HCT116 (cell line): ENCODE measurements at regions not wholly inside any gene's neighbourhood (a gene's known extent, or its start where the extent isn't known, plus 50 kb on each side); places are given as distances from the start of the nearest gene placed in this dataset.

Source experiments
- ATAC-seq: fragments of 200-7000 bp; cut with Tn5 transposase; 2 replicates; pipeline ENCODE4 v1.9.1; 2020; ENCODE audit warnings: mild to moderate bottlenecking, moderate library complexity
- BruUV-seq: library from RNA; stranded (reverse); fragments of 400-500 nt; replicated peaks from 2 replicates; lab custom pipeline; 2021; lab: Mats Ljungman, UMichigan
- CTCF ChIA-PET: fragments of 300-600 bp; sonication (Branson Sonifier 250); formaldehyde crosslinking; loops from one replicate; lab custom pipeline; 2021; ENCODE audit warnings: antibody characterized with exemption; lab: Charles Lee
- POLR2A ChIA-PET: fragments of 300-600, 350-600 bp; sonication (Branson Sonifier 250); formaldehyde crosslinking; loops from one replicate; lab custom pipeline; 2021; ENCODE audit warnings: antibody characterized with exemption; lab: Charles Lee
- RAD21 ChIA-PET, 2 experiments: fragments of 300-600 bp; sonication (Branson Sonifier 250); formaldehyde crosslinking; loops; one replicate each; lab custom pipeline; 2023; ENCODE audit warnings: low total read pairs in 2 of 2; ENCODE audit not compliant: uncharacterized antibody in 2 of 2, unreplicated experiment in 2 of 2, low non-redundant PET in 1 of 2; lab: Charles Lee
- DNase-seq: peaks from one replicate; pipeline ENCODE4 v3.0.0-alpha.2; 2010; ENCODE audit warnings: low read depth, low spot score
- H2AFZ ChIP-seq: fragments of 200-600 bp; shearing (Covaris generic), sonication (generic); 2 replicates; pipeline ENCODE4 v1.6.1; 2017; ENCODE audit warnings: low read depth, mixed run types, mixed read lengths, antibody characterized with exemption, low read length; ENCODE audit not compliant: poor library complexity, severe bottlenecking
- H3K27ac ChIP-seq: 2 replicates; pipeline ENCODE4 v1.5.1; 2012; ENCODE audit warnings: low read depth, low read length
- H3K27me3 ChIP-seq: fragments of 200-600 bp; sonication (generic); 2 replicates; pipeline ENCODE4 v1.6.1; 2016; ENCODE audit warnings: mixed run types, low read length, mixed read lengths; ENCODE audit not compliant: insufficient read depth
- H3K36me3 ChIP-seq, 2 experiments: fragments of 200-500 bp in 1 of 2; fragments of 200-600 bp in 1 of 2; sonication (Bioruptor generic) in 1 of 2; sonication (generic) in 1 of 2; 2 replicates each; pipeline versions ENCODE4 v1.5.1 to v1.6.1; 2014 to 2016; ENCODE audit warnings: low read length in 2 of 2, inconsistent platforms in 1 of 2, mixed read lengths in 1 of 2, mixed run types in 1 of 2; ENCODE audit not compliant: insufficient read depth in 2 of 2, control insufficient read depth in 1 of 2
- H3K4me1 ChIP-seq, 2 experiments: fragments of 200-600 bp in 1 of 2; sonication (generic) in 1 of 2; 2 replicates each; pipeline versions ENCODE4 v1.5.1 to v1.6.1; 2012 to 2017; ENCODE audit warnings: low read length in 2 of 2, inconsistent platforms in 1 of 2, mild to moderate bottlenecking in 1 of 2, mixed read lengths in 1 of 2, mixed run types in 1 of 2, moderate library complexity in 1 of 2; ENCODE audit not compliant: insufficient read depth in 2 of 2, control insufficient read depth in 1 of 2
- H3K4me2 ChIP-seq: fragments of 200-600 bp; sonication (generic); 2 replicates; pipeline ENCODE4 v1.6.1; 2017; ENCODE audit warnings: mixed run types, low read length, mixed read lengths
- H3K4me3 ChIP-seq, 2 experiments: fragments of 200-600 bp in 1 of 2; sonication (generic) in 1 of 2; replicated peaks in 1 of 2; 2 replicates each; pipeline ENCODE4 v1.5.1; 2011 to 2016; ENCODE audit warnings: low read length in 2 of 2, control low read depth in 1 of 2, low read depth in 1 of 2, mild to moderate bottlenecking in 1 of 2, mixed read lengths in 1 of 2, mixed run types in 1 of 2
- H3K79me2 ChIP-seq: fragments of 200-600 bp; sonication (generic); 2 replicates; pipeline ENCODE4 v1.6.1; 2017; ENCODE audit warnings: mild to moderate bottlenecking, mixed run types, low read length, moderate library complexity, mixed read lengths; ENCODE audit not compliant: insufficient read depth
- H3K9ac ChIP-seq: fragments of 200-600 bp; sonication (generic); 2 replicates; pipeline ENCODE4 v1.6.1; 2016; ENCODE audit warnings: low read length, mixed read lengths
- H3K9me2 ChIP-seq: fragments of 200-600 bp; sonication (generic), shearing (Covaris generic); 2 replicates; pipeline ENCODE4 v1.6.1; 2017; ENCODE audit warnings: mixed run types, mild to moderate bottlenecking, moderate library complexity; ENCODE audit not compliant: insufficient read depth
- H3K9me3 ChIP-seq, 2 experiments: fragments of 200-500 bp in 1 of 2; fragments of 200-600 bp in 1 of 2; sonication (Bioruptor generic) in 1 of 2; sonication (generic) in 1 of 2; 2 replicates each; pipeline ENCODE4 v1.6.1; 2014 to 2017; ENCODE audit warnings: low read length in 2 of 2, mixed read lengths in 2 of 2, inconsistent platforms in 1 of 2, low read depth in 1 of 2, mild to moderate bottlenecking in 1 of 2, mixed run types in 1 of 2, moderate library complexity in 1 of 2; ENCODE audit not compliant: control insufficient read depth in 1 of 2, insufficient read depth in 1 of 2
- H4K20me1 ChIP-seq: fragments of 200-600 bp; sonication (generic), shearing (Covaris generic); 2 replicates; pipeline ENCODE4 v1.6.1; 2017; ENCODE audit warnings: mixed run types, mild to moderate bottlenecking, moderate library complexity; ENCODE audit not compliant: insufficient read depth
- CEBPB ChIP-seq: IDR thresholded peaks from 2 replicates; pipeline ENCODE4 v1.6.1; 2012; ENCODE audit warnings: low read depth
- EGR1 ChIP-seq: IDR thresholded peaks from 2 replicates; pipeline ENCODE4 v1.6.1; 2012; ENCODE audit warnings: low read depth
- ELF1 ChIP-seq: IDR thresholded peaks from 2 replicates; pipeline ENCODE4 v1.6.1; 2012; ENCODE audit warnings: low read depth, borderline replicate concordance
- EZH2phosphoT487 ChIP-seq: fragments of 200-600 bp; IDR thresholded peaks from 2 replicates; pipeline ENCODE4 v1.6.1; 2018; ENCODE audit warnings: antibody characterized with exemption, borderline replicate concordance
- JUND ChIP-seq: IDR thresholded peaks from 2 replicates; pipeline ENCODE4 v1.6.1; 2012
- MAX ChIP-seq: IDR thresholded peaks from 2 replicates; pipeline ENCODE4 v1.6.1; 2012
- RAD21 ChIP-seq: IDR thresholded peaks from 2 replicates; pipeline ENCODE4 v1.6.1; 2012; ENCODE audit warnings: low read depth, mild to moderate bottlenecking
- REST ChIP-seq: IDR thresholded peaks from 2 replicates; pipeline ENCODE4 v1.6.1; 2012; ENCODE audit warnings: low read depth
- SRF ChIP-seq: IDR thresholded peaks from 2 replicates; pipeline ENCODE4 v1.6.1; 2012; ENCODE audit warnings: low read depth
- TCF7L2 ChIP-seq: IDR thresholded peaks from 2 replicates; pipeline ENCODE4 v1.7.0; 2011; ENCODE audit warnings: borderline replicate concordance, inconsistent platforms; ENCODE audit not compliant: insufficient read depth, insufficient read length; ENCODE audit errors: extremely low read depth
- ZFX ChIP-seq: fragments of 450-650 bp; IDR thresholded peaks from 2 replicates; pipeline ENCODE4 v1.6.1; 2017
- intact Hi-C: fragments of 100-400 bp; cut with micrococcal nuclease; formaldehyde crosslinking; loops from 2 replicates; pipeline ENCODE4 v1.10.0; 2022
- TF ChIP-seq, protein P1 (sequence below): IDR thresholded peaks from 2 replicates; pipeline ENCODE4 v1.6.1; 2011; ENCODE audit warnings: mild to moderate bottlenecking, low read length, moderate library complexity; ENCODE audit not compliant: insufficient replicate concordance; ENCODE audit errors: extremely low read depth

GRCh38 chr11:23789938-23790371 lies 706.9 kb upstream of the LUZP2 start:
- CTCF ChIA-PET: no interaction called here
- no peak for DNase-seq

More at GRCh38 chr11:23789938-23790371, 706.9 kb upstream of the LUZP2 start:
- H3K79me2 ChIP-seq: no peaks in the 10 kb centered on the region
- no peak for TF ChIP-seq JUND
- TF ChIP-seq REST: no peak
- TF ChIP-seq, protein P1, sequence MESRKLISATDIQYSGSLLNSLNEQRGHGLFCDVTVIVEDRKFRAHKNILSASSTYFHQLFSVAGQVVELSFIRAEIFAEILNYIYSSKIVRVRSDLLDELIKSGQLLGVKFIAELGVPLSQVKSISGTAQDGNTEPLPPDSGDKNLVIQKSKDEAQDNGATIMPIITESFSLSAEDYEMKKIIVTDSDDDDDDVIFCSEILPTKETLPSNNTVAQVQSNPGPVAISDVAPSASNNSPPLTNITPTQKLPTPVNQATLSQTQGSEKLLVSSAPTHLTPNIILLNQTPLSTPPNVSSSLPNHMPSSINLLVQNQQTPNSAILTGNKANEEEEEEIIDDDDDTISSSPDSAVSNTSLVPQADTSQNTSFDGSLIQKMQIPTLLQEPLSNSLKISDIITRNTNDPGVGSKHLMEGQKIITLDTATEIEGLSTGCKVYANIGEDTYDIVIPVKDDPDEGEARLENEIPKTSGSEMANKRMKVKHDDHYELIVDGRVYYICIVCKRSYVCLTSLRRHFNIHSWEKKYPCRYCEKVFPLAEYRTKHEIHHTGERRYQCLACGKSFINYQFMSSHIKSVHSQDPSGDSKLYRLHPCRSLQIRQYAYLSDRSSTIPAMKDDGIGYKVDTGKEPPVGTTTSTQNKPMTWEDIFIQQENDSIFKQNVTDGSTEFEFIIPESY: no peak
- TF ChIP-seq RAD21: no peak
- TF ChIP-seq SRF: no peak
- TF ChIP-seq CEBPB: no peak
- TF ChIP-seq ZFX: no peak
- TF ChIP-seq EZH2phosphoT487: no peak
- no peak for TF ChIP-seq ELF1
- no peak for TF ChIP-seq TCF7L2
- no peak for TF ChIP-seq MAX
- TF ChIP-seq EGR1: no peak
- H3K9me2 ChIP-seq: no peaks in the 10 kb centered on the region
- no TSS peak for BruUV-seq
- ChIA-PET POLR2A (no interaction called here), RAD21 (no interaction called here)
- H3K4me1 ChIP-seq: no peaks in the 10 kb centered on the region
- H3K4me2 ChIP-seq: no peak overlapping the region
- H3K27ac ChIP-seq: no peak overlapping the region
- no peaks in the 10 kb centered on the region for H4K20me1 ChIP-seq
- H3K9me3 ChIP-seq: peaks cover 0 to 23% of the 10 kb centered on the region in 2 experiments; a peak in 2 of 4 replicates
- H3K4me3 ChIP-seq: no peak overlapping the region
- ATAC-seq: no peak
- no peak overlapping the region for H2AFZ ChIP-seq
- intact Hi-C loops: no loop called here
- no peaks in the 10 kb centered on the region for H3K36me3 ChIP-seq
- no peak overlapping the region for H3K9ac ChIP-seq
- H3K27me3 ChIP-seq: no peaks in the 10 kb centered on the region
